HepG2 (cell line): ENCODE measurements at regions not wholly inside any gene's neighbourhood (a gene's known extent, or its start where the extent isn't known, plus 50 kb on each side); places are given as distances from the start of the nearest gene placed in this dataset.

Source experiments
- ATAC-seq: fragments of 200-7000 bp; cut with Tn5 transposase; 3 replicates; pipeline ENCODE4 v1.9.1; 2020; ENCODE audit warnings: mild to moderate bottlenecking, moderate library complexity
- BruUV-seq: library from RNA; stranded (reverse); fragments of 400-500 nt; replicated peaks from 2 replicates; lab custom pipeline; 2021; lab: Mats Ljungman, UMichigan
- CTCF ChIA-PET: fragments of 300-600 bp; formaldehyde crosslinking; extraction: SDS; loops from one replicate; lab custom pipeline; 2021; ENCODE audit warnings: low total read pairs, inconsistent platforms, low intra/inter-chr PET ratio; lab: Yijun Ruan, JAX
- POLR2A ChIA-PET: fragments of 350-600 bp; sonication (Branson Sonifier 250); formaldehyde crosslinking; loops from one replicate; lab custom pipeline; 2020; ENCODE audit warnings: antibody characterized with exemption, inconsistent platforms; lab: Yijun Ruan, JAX
- DNase-seq: peaks from one replicate; pipeline ENCODE4 v3.0.0-alpha.2; 2015; ENCODE audit warnings: low spot score
- FAIRE-seq: peaks from 3 replicates; lab custom pipeline; 2011; peaks lifted over from hg19 to GRCh38; lab: Jason Lieb, UNC
- H2AFZ ChIP-seq: one replicate; pipeline ENCODE4 v1.6.1; 2011; ENCODE audit warnings: low read length, inconsistent platforms
- H3K27ac ChIP-seq: fragments of 300-600 bp; 3 replicates; pipeline ENCODE4 v1.8.0; 2011; ENCODE audit warnings: mixed run types, mild to moderate bottlenecking, mixed read lengths, low read length, inconsistent platforms; ENCODE audit not compliant: insufficient read depth; ENCODE audit errors: extremely low read length
- H3K27me3 ChIP-seq, 2 experiments: fragments of 200-600 bp in 1 of 2; 2 replicates in 1 of 2; 3 replicates in 1 of 2; pipeline versions ENCODE4 v1.6.0 to v1.8.0; 2011; ENCODE audit warnings: low read length in 2 of 2, mild to moderate bottlenecking in 2 of 2, moderate library complexity in 2 of 2, inconsistent platforms in 1 of 2; ENCODE audit not compliant: insufficient read depth in 2 of 2, control insufficient read depth in 1 of 2
- H3K36me3 ChIP-seq, 2 experiments: fragments of 200-600 bp in 1 of 2; replicated peaks in 1 of 2; 2 replicates in 1 of 2; 3 replicates in 1 of 2; pipeline versions ENCODE4 v1.5.1 to v1.8.0; 2011; ENCODE audit warnings: low read length in 2 of 2, inconsistent platforms in 1 of 2; ENCODE audit not compliant: insufficient read depth in 2 of 2, control insufficient read depth in 1 of 2
- H3K4me1 ChIP-seq: 2 replicates; pipeline ENCODE4 v1.5.1; 2012; ENCODE audit warnings: low read length, inconsistent platforms; ENCODE audit not compliant: insufficient read depth
- H3K4me2 ChIP-seq: 2 replicates; pipeline ENCODE4 v1.6.0; 2011; ENCODE audit warnings: low read depth, low read length, inconsistent platforms
- H3K4me3 ChIP-seq, 3 experiments: fragments of 200-600 bp in 1 of 3; sonication (generic), shearing (Covaris generic) in 1 of 3; replicated peaks in 1 of 3; 2 replicates each; pipeline ENCODE4 v1.5.1; 2011 to 2016; ENCODE audit warnings: low read length in 3 of 3, inconsistent platforms in 2 of 3, low read depth in 2 of 3, mild to moderate bottlenecking in 2 of 3, control low read depth in 1 of 3, mixed read lengths in 1 of 3; ENCODE audit not compliant: insufficient read depth in 1 of 3
- H3K79me2 ChIP-seq: one replicate; pipeline ENCODE4 v1.6.1; 2011; ENCODE audit warnings: low read length, inconsistent platforms; ENCODE audit not compliant: insufficient read depth
- H3K9ac ChIP-seq: 2 replicates; pipeline ENCODE4 v1.6.0; 2011; ENCODE audit warnings: mild to moderate bottlenecking, low read depth, low read length, inconsistent platforms; ENCODE audit not compliant: insufficient read depth
- H3K9me3 ChIP-seq: 2 replicates; pipeline ENCODE4 v1.5.1; 2012; ENCODE audit warnings: mild to moderate bottlenecking, low read length
- H4K20me1 ChIP-seq: 2 replicates; pipeline ENCODE4 v1.6.0; 2011; ENCODE audit warnings: inconsistent platforms, mild to moderate bottlenecking, low read length, moderate library complexity; ENCODE audit not compliant: insufficient read depth
- CC2D1A ChIP-seq: sonication (generic); formaldehyde crosslinking; IDR thresholded peaks from 2 replicates; pipeline ENCODE4 v1.8.1; 2023; ENCODE audit warnings: mild to moderate bottlenecking, missing genetic modification reagents
- HDAC1 ChIP-seq: sonication (generic); formaldehyde crosslinking; IDR thresholded peaks from 2 replicates; pipeline ENCODE4 v1.5.1; 2020; ENCODE audit warnings: mild to moderate bottlenecking, missing genetic modification reagents
- HIVEP1 ChIP-seq: sonication (generic); formaldehyde crosslinking; IDR thresholded peaks from 2 replicates; pipeline ENCODE4 v1.4.0; 2020; ENCODE audit warnings: mild to moderate bottlenecking, missing genetic modification reagents
- IRX3 ChIP-seq: sonication (generic); formaldehyde crosslinking; IDR thresholded peaks from 2 replicates; pipeline ENCODE4 v1.8.1; 2023; ENCODE audit warnings: mild to moderate bottlenecking, low read depth, missing genetic modification reagents, borderline replicate concordance
- MEIS2 ChIP-seq: sonication (generic); formaldehyde crosslinking; IDR thresholded peaks from 2 replicates; pipeline ENCODE4 v1.9.0; 2021; ENCODE audit warnings: mild to moderate bottlenecking, missing genetic modification reagents
- MZF1 ChIP-seq: sonication (generic); formaldehyde crosslinking; IDR thresholded peaks from 2 replicates; pipeline ENCODE4 v1.8.1; 2023; ENCODE audit warnings: mild to moderate bottlenecking, missing genetic modification reagents, borderline replicate concordance
- NBN ChIP-seq: fragments of 450-650 bp; conservative IDR thresholded peaks from 2 replicates; pipeline ENCODE4 v1.6.1; 2017
- REXO4 ChIP-seq: sonication (generic); formaldehyde crosslinking; IDR thresholded peaks from 2 replicates; pipeline ENCODE4 v1.8.0; 2022; ENCODE audit warnings: missing genetic modification reagents, mild to moderate bottlenecking, borderline replicate concordance
- RFXANK ChIP-seq: IDR thresholded peaks from 2 replicates; pipeline ENCODE4 v1.6.1; 2016
- ZBTB49 ChIP-seq: sonication (generic); formaldehyde crosslinking; IDR thresholded peaks from 2 replicates; pipeline ENCODE4 v1.4.0; 2020; ENCODE audit warnings: missing genetic modification reagents, borderline replicate concordance
- ZBTB8A ChIP-seq: sonication (generic); formaldehyde crosslinking; IDR thresholded peaks from 2 replicates; pipeline ENCODE4 v1.4.0; 2020; ENCODE audit warnings: mild to moderate bottlenecking, low read depth, missing genetic modification reagents, borderline replicate concordance
- ZKSCAN1 ChIP-seq: fragments of 150-350 bp; IDR thresholded peaks from 2 replicates; pipeline ENCODE4 v1.6.1; 2014; ENCODE audit warnings: low read length
- ZMYM4 ChIP-seq: sonication (generic); formaldehyde crosslinking; IDR thresholded peaks from 2 replicates; pipeline ENCODE4 v1.8.1; 2023; ENCODE audit warnings: mild to moderate bottlenecking, missing genetic modification reagents
- ZNF337 ChIP-seq: sonication (generic); formaldehyde crosslinking; IDR thresholded peaks from 2 replicates; pipeline ENCODE4 v1.5.1; 2020; ENCODE audit warnings: missing genetic modification reagents, low read depth, mild to moderate bottlenecking, borderline replicate concordance
- ZNF354B ChIP-seq: sonication (generic); formaldehyde crosslinking; IDR thresholded peaks from 2 replicates; pipeline ENCODE4 v1.8.0; 2022; ENCODE audit warnings: mild to moderate bottlenecking, missing genetic modification reagents
- ZNF496 ChIP-seq: sonication (generic); formaldehyde crosslinking; IDR thresholded peaks from 2 replicates; pipeline ENCODE4 v1.8.1; 2023; ENCODE audit warnings: mild to moderate bottlenecking, moderate library complexity, missing genetic modification reagents; ENCODE audit not compliant: insufficient replicate concordance
- ZNF558 ChIP-seq: sonication (generic); formaldehyde crosslinking; IDR thresholded peaks from 2 replicates; pipeline ENCODE4 v1.9.0; 2022; ENCODE audit warnings: mild to moderate bottlenecking, missing genetic modification reagents, borderline replicate concordance
- ZNF883 ChIP-seq: sonication (generic); formaldehyde crosslinking; IDR thresholded peaks from 2 replicates; pipeline ENCODE4 v1.5.1; 2020; ENCODE audit warnings: mild to moderate bottlenecking, missing genetic modification reagents; ENCODE audit errors: not compliant biosample characterization
- WGBS: methylation state at CpG from one replicate; pipeline ENCODE4 v1.1.6; 2017; ENCODE audit warnings: low lambda C conversion rate; 5-methylcytosine and 5-hydroxymethylcytosine counted together
- in situ Hi-C: cut with HindIII; loops from 2 replicates; pipeline ENCODE4 v1.10.0; 2017; ENCODE audit warnings: low pct_unique_long_range_greater_than_20kb; ENCODE audit not compliant: extremely low pct_ligation_motif_present
- intact Hi-C: fragments of 100-400 bp; cut with micrococcal nuclease; formaldehyde crosslinking; loops from one replicate; pipeline ENCODE4 v1.10.0; 2022; ENCODE audit not compliant: unreplicated experiment

- no peak overlapping the region for H3K9ac ChIP-seq
- intact Hi-C loops, result no loop called here
- no peak overlapping the region for H3K4me3 ChIP-seq
- no peak overlapping the region for H3K27ac ChIP-seq
- H4K20me1 ChIP-seq, result no peaks in the 10 kb centered on the region
- no peaks in the 10 kb centered on the region for H3K79me2 ChIP-seq
- no peaks in the 10 kb centered on the region for H3K9me3 ChIP-seq
- in situ Hi-C loops, result no loop called here
- no peak overlapping the region for H2AFZ ChIP-seq
- ATAC-seq (no peak), FAIRE-seq (no peak), DNase-seq (no peak)
- BruUV-seq, result no TSS peak
- H3K4me1 ChIP-seq, result no peaks in the 10 kb centered on the region
- TF ChIP-seq MEIS2 (CRISPR knock-in tag), result no peak
- TF ChIP-seq ZNF354B (CRISPR knock-in tag), result no peak
- no peak for TF ChIP-seq REXO4 (CRISPR knock-in tag)
- TF ChIP-seq ZNF337 (CRISPR knock-in tag), result no peak
- TF ChIP-seq ZNF883 (CRISPR knock-in tag), result no peak
- no peak for TF ChIP-seq ZBTB8A (CRISPR knock-in tag)
- no peak for TF ChIP-seq CC2D1A (CRISPR knock-in tag)
- no peak for TF ChIP-seq ZMYM4 (CRISPR knock-in tag)
- TF ChIP-seq ZBTB49 (CRISPR knock-in tag), result no peak
- TF ChIP-seq ZKSCAN1, result no peak
- TF ChIP-seq ZNF496, result no peak
- TF ChIP-seq RFXANK, result no peak
- TF ChIP-seq ZNF558 (CRISPR knock-in tag), result no peak
- TF ChIP-seq HIVEP1 (CRISPR knock-in tag), result no peak
- no peak for TF ChIP-seq MZF1
- no peak for TF ChIP-seq IRX3 (CRISPR knock-in tag)
- TF ChIP-seq HDAC1 (CRISPR knock-in tag), result no peak
- TF ChIP-seq NBN, result no peak
- H3K4me2 ChIP-seq, result no peak overlapping the region
- 38% methylated on average over 10 of the region's 10 CpGs for WGBS
- H3K36me3 ChIP-seq, result no peaks in the 10 kb centered on the region
- ChIA-PET CTCF (no interaction called here), POLR2A (no interaction called here)
- H3K27me3 ChIP-seq, result no peaks in the 10 kb centered on the region; a peak in 1 of 5 replicates
These were observed 297.8 kb upstream of the ZNF32 start for GRCh38 chr10:43946445-43946844.
